Spleen (tissue), 7 donors: ENCODE measurements at regions not wholly inside any gene's neighbourhood (a gene's known extent, or its start where the extent isn't known, plus 50 kb on each side); places are given as distances from the start of the nearest gene placed in this dataset.

Experiments used
- POLR2A ChIP-seq, 3 donors: fragments of 450-650 bp; IDR thresholded peaks; one replicate each; pipeline ENCODE4 v1.5.1; 2017; ENCODE audit warnings: antibody characterized with exemption in 3 of 3, mild to moderate bottlenecking in 1 of 3
- TF ChIP-seq, protein P1 (sequence below), 11 experiments: fragments of 200-600 bp in 7 of 11; fragments of 450-650 bp in 4 of 11; sonication (generic) in 4 of 11; IDR thresholded peaks in 8 of 11; conservative IDR thresholded peaks in 3 of 11; 1 replicate in 7 of 11; 2 replicates in 4 of 11; pipeline versions ENCODE4 v1.4.0 to v1.8.0; 2016 to 2021; ENCODE audit warnings: antibody characterized with exemption in 11 of 11, inconsistent platforms in 4 of 11, mild to moderate bottlenecking in 1 of 11
- donor health status: DM: no; HTN: no; CAD: no; lungs with moderate emphysema.
- donor health status: DM: no; HTN: no; CAD: no.
- donor health status: DM: no; HTN: no; CAD: no.

DNA sequence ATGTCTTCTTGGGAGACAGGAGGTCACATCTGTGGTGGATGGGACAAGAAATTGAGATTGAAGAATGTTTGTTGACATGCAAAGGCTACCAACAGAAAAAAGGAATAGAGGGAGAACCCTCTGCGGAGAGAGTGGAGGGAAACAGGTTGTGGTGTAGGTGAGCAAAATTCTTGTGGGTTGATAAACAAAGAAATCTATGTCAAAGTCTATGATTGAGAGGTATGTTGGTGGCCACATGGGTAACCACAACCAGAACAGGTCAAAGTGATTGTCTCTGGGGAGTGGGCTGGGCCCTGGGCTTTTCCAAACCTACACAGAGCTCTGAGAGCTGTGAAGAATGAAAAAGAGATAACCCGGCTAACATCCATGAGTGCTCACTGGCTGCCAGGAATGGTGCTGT lies 62.8 kb upstream of the NCK2 start:
- TF ChIP-seq, protein P1, sequence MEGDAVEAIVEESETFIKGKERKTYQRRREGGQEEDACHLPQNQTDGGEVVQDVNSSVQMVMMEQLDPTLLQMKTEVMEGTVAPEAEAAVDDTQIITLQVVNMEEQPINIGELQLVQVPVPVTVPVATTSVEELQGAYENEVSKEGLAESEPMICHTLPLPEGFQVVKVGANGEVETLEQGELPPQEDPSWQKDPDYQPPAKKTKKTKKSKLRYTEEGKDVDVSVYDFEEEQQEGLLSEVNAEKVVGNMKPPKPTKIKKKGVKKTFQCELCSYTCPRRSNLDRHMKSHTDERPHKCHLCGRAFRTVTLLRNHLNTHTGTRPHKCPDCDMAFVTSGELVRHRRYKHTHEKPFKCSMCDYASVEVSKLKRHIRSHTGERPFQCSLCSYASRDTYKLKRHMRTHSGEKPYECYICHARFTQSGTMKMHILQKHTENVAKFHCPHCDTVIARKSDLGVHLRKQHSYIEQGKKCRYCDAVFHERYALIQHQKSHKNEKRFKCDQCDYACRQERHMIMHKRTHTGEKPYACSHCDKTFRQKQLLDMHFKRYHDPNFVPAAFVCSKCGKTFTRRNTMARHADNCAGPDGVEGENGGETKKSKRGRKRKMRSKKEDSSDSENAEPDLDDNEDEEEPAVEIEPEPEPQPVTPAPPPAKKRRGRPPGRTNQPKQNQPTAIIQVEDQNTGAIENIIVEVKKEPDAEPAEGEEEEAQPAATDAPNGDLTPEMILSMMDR (IDR thresholded peaks at IDR 0.05 in 8 of 11, conservative IDR thresholded peaks at IDR 0.05 in 3 of 11): no peak
- no peak for TF ChIP-seq POLR2A (IDR thresholded peaks at IDR 0.05)
